SH-SY5Y (cell line): ENCODE measurements at regions not wholly inside any gene's neighbourhood (a gene's known extent, or its start where the extent isn't known, plus 50 kb on each side); places are given as distances from the start of the nearest gene placed in this dataset.

Experiments used
- GATA2 ChIP-seq: IDR thresholded peaks from 2 replicates; pipeline ENCODE4 v1.6.1; 2011; ENCODE audit warnings: mild to moderate bottlenecking, low read depth, low read length
- GATA3 ChIP-seq: IDR thresholded peaks from 2 replicates; pipeline ENCODE4 v1.6.1; 2011; ENCODE audit warnings: low read depth, mild to moderate bottlenecking, low read length, moderate library complexity

- TF ChIP-seq GATA2 (no peak), GATA3 (no peak)
These were observed 1571.3 kb downstream of the MAT2B start for GRCh38 chr5:165076686-165077085.
